ENCODE measurements at regions not wholly inside any gene's neighbourhood (a gene's known extent, or its start where the extent isn't known, plus 50 kb on each side); places are given as distances from the start of the nearest gene placed in this dataset.
A peak's percentile ranks its signal among the peaks of the same experiment; 100 is the strongest.

GRCh38 chr4:170307182-170307581, 217.4 kb upstream of the AADAT start:
- Mint-ChIP-seq H3K4me3 (no peak overlapping the region), H3K4me1 (ENCODE audit: low read depth) (no peaks in the 10 kb centered on the region), H3K36me3 (ENCODE audit: insufficient read depth in 2 of 2) (no peaks in the 10 kb centered on the region), H3K9me3 (peaks cover 1 to 3% of the 10 kb centered on the region in 2 donors), H3K27ac (no peak overlapping the region), H3K27me3 (ENCODE audit: low read depth) (no peaks in the 10 kb centered on the region)
- ATAC-seq (replicated peaks in 1 of 2) (no peak), DNase-seq (no peak)

GRCh38 chr4:170306208-170306607, 216.5 kb upstream of the AADAT start:
- Mint-ChIP-seq H3K4me3 (no peak overlapping the region), H3K36me3 (ENCODE audit: insufficient read depth in 2 of 2) (no peaks in the 10 kb centered on the region), H3K9me3 (peaks cover 1 to 2% of the 10 kb centered on the region in 2 donors), H3K4me1 (ENCODE audit: low read depth) (no peaks in the 10 kb centered on the region), H3K27ac (no peak overlapping the region), H3K27me3 (ENCODE audit: low read depth) (no peaks in the 10 kb centered on the region)
- DNase-seq (no peak), ATAC-seq (replicated peaks in 1 of 2) (no peak)

- no peaks in the 10 kb centered on the region for H3K36me3 Mint-ChIP-seq (ENCODE audit: insufficient read depth in 2 of 2)
- no peak overlapping the region for H3K27ac Mint-ChIP-seq
- H3K9me3 Mint-ChIP-seq, result peaks cover 1 to 5% of the 10 kb centered on the region in 2 donors
- H3K4me3 Mint-ChIP-seq, result no peak overlapping the region
- ATAC-seq (replicated peaks in 1 of 2) (no peak), DNase-seq (no peak)
- no peaks in the 10 kb centered on the region for H3K4me1 Mint-ChIP-seq (ENCODE audit: low read depth)
- no peaks in the 10 kb centered on the region for H3K27me3 Mint-ChIP-seq (ENCODE audit: low read depth)
Observed at GRCh38 chr4:170305627-170306026, 215.9 kb upstream of the AADAT start.

GRCh38 chr4:170281027-170281426, 191.3 kb upstream of the AADAT start:
- DNase-seq (no peak), ATAC-seq (replicated peaks in 1 of 2) (no peak)
- H3K36me3 Mint-ChIP-seq (ENCODE audit: insufficient read depth in 2 of 2), result no peaks in the 10 kb centered on the region
- no peak overlapping the region for H3K27ac Mint-ChIP-seq
- H3K27me3 Mint-ChIP-seq (ENCODE audit: low read depth), result no peaks in the 10 kb centered on the region
- no peaks in the 10 kb centered on the region for H3K4me1 Mint-ChIP-seq (ENCODE audit: low read depth)
- H3K9me3 Mint-ChIP-seq, result peaks cover 2 to 6% of the 10 kb centered on the region in 2 donors
- no peak overlapping the region for H3K4me3 Mint-ChIP-seq

GRCh38 chr4:170278460-170278859, 188.7 kb upstream of the AADAT start:
- no peak for ATAC-seq (replicated peaks in 1 of 2)
- no peak for DNase-seq
- Mint-ChIP-seq H3K4me3 (no peak overlapping the region), H3K36me3 (ENCODE audit: insufficient read depth in 2 of 2) (no peaks in the 10 kb centered on the region), H3K4me1 (ENCODE audit: low read depth) (no peaks in the 10 kb centered on the region), H3K27ac (no peak overlapping the region), H3K9me3 (peaks cover 2 to 5% of the 10 kb centered on the region in 2 donors), H3K27me3 (ENCODE audit: low read depth) (no peaks in the 10 kb centered on the region)

- DNase-seq (no peak), ATAC-seq (replicated peaks in 1 of 2) (no peak)
- Mint-ChIP-seq H3K9me3 (peaks cover 0 to 3% of the 10 kb centered on the region in 2 donors), H3K4me3 (no peak overlapping the region), H3K27me3 (ENCODE audit: low read depth) (no peaks in the 10 kb centered on the region), H3K27ac (no peak overlapping the region), H3K36me3 (ENCODE audit: insufficient read depth in 2 of 2) (no peaks in the 10 kb centered on the region), H3K4me1 (ENCODE audit: low read depth) (no peaks in the 10 kb centered on the region)
Observed at GRCh38 chr4:170274616-170275015, 184.9 kb upstream of the AADAT start.

- Mint-ChIP-seq H3K36me3 (ENCODE audit: insufficient read depth in 2 of 2) (no peaks in the 10 kb centered on the region), H3K9me3 (no peaks in the 10 kb centered on the region), H3K4me3 (no peak overlapping the region), H3K27ac (no peak overlapping the region), H3K4me1 (ENCODE audit: low read depth) (no peaks in the 10 kb centered on the region), H3K27me3 (ENCODE audit: low read depth) (no peaks in the 10 kb centered on the region)
- ATAC-seq (replicated peaks in 1 of 2), result no peak
- no peak for DNase-seq
Observed at GRCh38 chr4:170272959-170273358, 183.2 kb upstream of the AADAT start.

GRCh38 chr4:170271723-170272122, 182.0 kb upstream of the AADAT start:
- DNase-seq (no peak), ATAC-seq (replicated peaks in 1 of 2) (no peak)
- no peaks in the 10 kb centered on the region for H3K27me3 Mint-ChIP-seq (ENCODE audit: low read depth)
- H3K4me3 Mint-ChIP-seq, result no peak overlapping the region
- H3K27ac Mint-ChIP-seq, result no peak overlapping the region
- H3K36me3 Mint-ChIP-seq (ENCODE audit: insufficient read depth in 2 of 2), result no peaks in the 10 kb centered on the region
- H3K4me1 Mint-ChIP-seq (ENCODE audit: low read depth), result no peaks in the 10 kb centered on the region
- H3K9me3 Mint-ChIP-seq, result no peaks in the 10 kb centered on the region

- H3K4me3 Mint-ChIP-seq, result no peak overlapping the region
- peaks cover 0 to 2% of the 10 kb centered on the region in 2 donors for H3K9me3 Mint-ChIP-seq
- no peak for DNase-seq
- no peak for ATAC-seq (replicated peaks in 1 of 2)
- H3K27me3 Mint-ChIP-seq (ENCODE audit: low read depth), result no peaks in the 10 kb centered on the region
- H3K27ac Mint-ChIP-seq, result no peak overlapping the region
- H3K36me3 Mint-ChIP-seq (ENCODE audit: insufficient read depth in 2 of 2), result no peaks in the 10 kb centered on the region
- no peaks in the 10 kb centered on the region for H3K4me1 Mint-ChIP-seq (ENCODE audit: low read depth)
Observed at GRCh38 chr4:170270628-170271027, 180.9 kb upstream of the AADAT start.

- no peaks in the 10 kb centered on the region for H3K4me1 Mint-ChIP-seq (ENCODE audit: low read depth)
- peaks cover 2 to 5% of the 10 kb centered on the region in 2 donors for H3K9me3 Mint-ChIP-seq
- no peak for DNase-seq
- no peak overlapping the region for H3K4me3 Mint-ChIP-seq
- no peak for ATAC-seq (replicated peaks in 1 of 2)
- H3K27me3 Mint-ChIP-seq (ENCODE audit: low read depth), result no peaks in the 10 kb centered on the region
- H3K36me3 Mint-ChIP-seq (ENCODE audit: insufficient read depth in 2 of 2), result no peaks in the 10 kb centered on the region
- no peak overlapping the region for H3K27ac Mint-ChIP-seq
Observed at GRCh38 chr4:170269950-170270349, 180.2 kb upstream of the AADAT start.

GRCh38 chr4:170259631-170260153, 169.9 kb upstream of the AADAT start:
- peak; percentile 55 to 58 for DNase-seq
- H3K27me3 Mint-ChIP-seq (ENCODE audit: low read depth), result no peaks in the 10 kb centered on the region
- H3K9me3 Mint-ChIP-seq, result no peaks in the 10 kb centered on the region
- peak; percentile 77 to 81 for ATAC-seq (replicated peaks in 1 of 2)
- H3K4me1 Mint-ChIP-seq (ENCODE audit: low read depth), result no peaks in the 10 kb centered on the region
- no peaks in the 10 kb centered on the region for H3K36me3 Mint-ChIP-seq (ENCODE audit: insufficient read depth in 2 of 2)
- H3K27ac Mint-ChIP-seq, result no peak overlapping the region
- no peak overlapping the region for H3K4me3 Mint-ChIP-seq

GRCh38 chr4:170256807-170257206, 167.1 kb upstream of the AADAT start:
- H3K36me3 Mint-ChIP-seq (ENCODE audit: insufficient read depth in 2 of 2), result no peaks in the 10 kb centered on the region
- H3K27me3 Mint-ChIP-seq (ENCODE audit: low read depth), result no peaks in the 10 kb centered on the region
- peaks cover 0 to 1% of the 10 kb centered on the region in 2 donors for H3K9me3 Mint-ChIP-seq
- no peak for DNase-seq
- ATAC-seq (replicated peaks in 1 of 2), result no peak
- no peak overlapping the region for H3K27ac Mint-ChIP-seq
- no peaks in the 10 kb centered on the region for H3K4me1 Mint-ChIP-seq (ENCODE audit: low read depth)
- no peak overlapping the region for H3K4me3 Mint-ChIP-seq

GRCh38 chr4:170248576-170248975, 158.8 kb upstream of the AADAT start:
- Mint-ChIP-seq H3K27me3 (ENCODE audit: low read depth) (no peaks in the 10 kb centered on the region), H3K4me3 (no peak overlapping the region), H3K36me3 (ENCODE audit: insufficient read depth in 2 of 2) (no peaks in the 10 kb centered on the region), H3K4me1 (ENCODE audit: low read depth) (no peaks in the 10 kb centered on the region), H3K9me3 (peaks cover 0 to 2% of the 10 kb centered on the region in 2 donors), H3K27ac (no peak overlapping the region)
- DNase-seq (no peak), ATAC-seq (replicated peaks in 1 of 2) (no peak)

GRCh38 chr4:170248029-170248428, 158.3 kb upstream of the AADAT start:
- H3K4me3 Mint-ChIP-seq, result no peak overlapping the region
- DNase-seq, result no peak
- H3K9me3 Mint-ChIP-seq, result peaks cover 0 to 2% of the 10 kb centered on the region in 2 donors
- peaks cover 0 to 2% of the 10 kb centered on the region in 2 donors for H3K36me3 Mint-ChIP-seq (ENCODE audit: insufficient read depth in 2 of 2)
- H3K27ac Mint-ChIP-seq, result no peak overlapping the region
- H3K27me3 Mint-ChIP-seq (ENCODE audit: low read depth), result no peaks in the 10 kb centered on the region
- no peaks in the 10 kb centered on the region for H3K4me1 Mint-ChIP-seq (ENCODE audit: low read depth)
- no peak for ATAC-seq (replicated peaks in 1 of 2)
